Left renal cortex interstitium (tissue), 4 donors: ENCODE measurements at regions not wholly inside any gene's neighbourhood (a gene's known extent, or its start where the extent isn't known, plus 50 kb on each side); places are given as distances from the start of the nearest gene placed in this dataset.
A peak's percentile ranks its signal among the peaks of the same experiment; 100 is the strongest.

Experiments used
- DNase-seq, 4 donors: peaks; one replicate each; pipeline ENCODE4 v3.0.0-alpha.2; 2013; ENCODE audit warnings: low read depth in 4 of 4, low spot score in 2 of 4, missing footprints in 1 of 4

GRCh38 chr1:192943522-192943921, 115.6 kb downstream of the UCHL5 start:
- DNase-seq: no peak

- DNase-seq: no peak
Observed at GRCh38 chr1:192945390-192946130, 113.6 kb downstream of the UCHL5 start.

- DNase-seq: no peak
Observed at GRCh38 chr1:192949783-192950182, 109.4 kb downstream of the UCHL5 start.

- DNase-seq: no peak
Observed at GRCh38 chr1:192950926-192951325, 108.2 kb downstream of the UCHL5 start.

GRCh38 chr1:192951691-192952460, 107.3 kb downstream of the UCHL5 start:
- peak in 1 of 4 donors; percentile 15 for DNase-seq

GRCh38 chr1:192952646-192953045, 106.5 kb downstream of the UCHL5 start:
- no peak for DNase-seq

GRCh38 chr1:192954705-192955265, 104.4 kb downstream of the UCHL5 start:
- DNase-seq: no peak

- DNase-seq: no peak
Observed at GRCh38 chr1:192958350-192958749, 100.8 kb downstream of the UCHL5 start.

- DNase-seq: no peak
Observed at GRCh38 chr1:192958871-192959270, 100.3 kb downstream of the UCHL5 start.

- DNase-seq: no peak
Observed at GRCh38 chr1:192959657-192960186, 99.4 kb downstream of the UCHL5 start.
